Spleen (tissue), 7 donors: ENCODE measurements at regions not wholly inside any gene's neighbourhood (a gene's known extent, or its start where the extent isn't known, plus 50 kb on each side); places are given as distances from the start of the nearest gene placed in this dataset.

ENCODE experiments used
- CTCF ChIP-seq, 11 experiments: fragments of 200-600 bp in 7 of 11; fragments of 450-650 bp in 4 of 11; sonication (generic) in 4 of 11; IDR thresholded peaks in 8 of 11; conservative IDR thresholded peaks in 3 of 11; 1 replicate in 7 of 11; 2 replicates in 4 of 11; pipeline versions ENCODE4 v1.4.0 to v1.8.0; 2016 to 2021; ENCODE audit warnings: antibody characterized with exemption in 11 of 11, inconsistent platforms in 4 of 11, mild to moderate bottlenecking in 1 of 11
- POLR2A ChIP-seq, 3 donors: fragments of 450-650 bp; IDR thresholded peaks; one replicate each; pipeline ENCODE4 v1.5.1; 2017; ENCODE audit warnings: antibody characterized with exemption in 3 of 3, mild to moderate bottlenecking in 1 of 3
- donor health status: DM: no; HTN: no; CAD: no; lungs with moderate emphysema.
- donor health status: DM: no; HTN: no; CAD: no.
- donor health status: DM: no; HTN: no; CAD: no.

- TF ChIP-seq CTCF (IDR thresholded peaks at IDR 0.05 in 8 of 11, conservative IDR thresholded peaks at IDR 0.05 in 3 of 11) = no peak
- TF ChIP-seq POLR2A (IDR thresholded peaks at IDR 0.05) = no peak
Measured at GRCh38 chr6:164856138-164856537, 453.3 kb downstream of the C6orf118 start.
